H9 (cell line): ENCODE measurements at regions not wholly inside any gene's neighbourhood (a gene's known extent, or its start where the extent isn't known, plus 50 kb on each side); places are given as distances from the start of the nearest gene placed in this dataset.
"Not testable (repeated sequence)": the region's sequence is repeated elsewhere in the genome, so short reads cannot be mapped to it uniquely, and the experiment has no call there.

ENCODE experiments used
- DNase-seq: peaks from one replicate; pipeline ENCODE4 v3.0.0-alpha.2; 2017
- H2AFZ ChIP-seq: one replicate; pipeline ENCODE4 v1.6.1; 2013; ENCODE audit warnings: mild to moderate bottlenecking, low read length, control low read depth, moderate library complexity
- H2AK5ac ChIP-seq: 2 replicates; pipeline ENCODE4 v1.6.1; 2013; ENCODE audit warnings: low read length, control low read depth, mixed read lengths; ENCODE audit not compliant: insufficient read length
- H2BK120ac ChIP-seq: one replicate; pipeline ENCODE4 v1.6.1; 2013; ENCODE audit warnings: low read depth, mild to moderate bottlenecking, low read length, control low read depth, inconsistent platforms; ENCODE audit not compliant: poor library complexity, severe bottlenecking
- H2BK12ac ChIP-seq: 2 replicates; pipeline ENCODE4 v1.6.1; 2013; ENCODE audit warnings: low read length, control low read depth, mixed read lengths, low read depth; ENCODE audit not compliant: insufficient read length
- H2BK15ac ChIP-seq: 2 replicates; pipeline ENCODE4 v1.6.1; 2013; ENCODE audit warnings: low read depth, low read length, control low read depth
- H2BK20ac ChIP-seq: one replicate; pipeline ENCODE4 v1.6.1; 2013; ENCODE audit warnings: low read depth, mild to moderate bottlenecking, low read length, control low read depth, inconsistent platforms; ENCODE audit not compliant: poor library complexity, severe bottlenecking
- H2BK5ac ChIP-seq: 2 replicates; pipeline ENCODE4 v1.6.1; 2013; ENCODE audit warnings: low read length, control low read depth, mixed read lengths; ENCODE audit not compliant: insufficient read length
- H3K14ac ChIP-seq: 2 replicates; pipeline ENCODE4 v1.6.1; 2013; ENCODE audit warnings: low read length, control low read depth; ENCODE audit not compliant: insufficient read depth
- H3K18ac ChIP-seq: 2 replicates; pipeline ENCODE4 v1.6.1; 2013; ENCODE audit warnings: low read depth, mild to moderate bottlenecking, mixed read lengths, low read length, control low read depth; ENCODE audit not compliant: insufficient read length
- H3K23ac ChIP-seq: 2 replicates; pipeline ENCODE4 v1.6.1; 2013; ENCODE audit warnings: low read length, control low read depth, mixed read lengths, low read depth; ENCODE audit not compliant: insufficient read length
- H3K23me2 ChIP-seq: 2 replicates; pipeline ENCODE4 v1.6.1; 2013; ENCODE audit warnings: low read depth, mild to moderate bottlenecking, mixed read lengths, low read length, control low read depth; ENCODE audit not compliant: insufficient read length, poor library complexity, severe bottlenecking
- H3K27ac ChIP-seq: 2 replicates; pipeline ENCODE4 v1.5.1; 2013; ENCODE audit warnings: low read length, control low read depth, mixed read lengths, low read depth; ENCODE audit not compliant: insufficient read length
- H3K27me3 ChIP-seq: 2 replicates; pipeline ENCODE4 v1.6.1; 2013; ENCODE audit warnings: low read length, control low read depth, inconsistent platforms; ENCODE audit not compliant: insufficient read depth
- H3K4ac ChIP-seq: 2 replicates; pipeline ENCODE4 v1.6.1; 2013; ENCODE audit warnings: low read depth, mild to moderate bottlenecking, control low read depth, inconsistent platforms, low read length, moderate library complexity
- H3K4me1 ChIP-seq: 2 replicates; pipeline ENCODE4 v1.6.1; 2013; ENCODE audit warnings: low read length, control low read depth, inconsistent platforms; ENCODE audit not compliant: insufficient read depth
- H3K4me2 ChIP-seq: 2 replicates; pipeline ENCODE4 v1.6.1; 2013; ENCODE audit warnings: low read length, control low read depth, mixed read lengths; ENCODE audit not compliant: insufficient read length, insufficient read depth
- H3K56ac ChIP-seq: 2 replicates; pipeline ENCODE4 v1.6.1; 2013; ENCODE audit warnings: low read depth, mild to moderate bottlenecking, mixed read lengths, low read length, control low read depth; ENCODE audit not compliant: insufficient read length
- H3K79me1 ChIP-seq: 2 replicates; pipeline ENCODE4 v1.6.1; 2013; ENCODE audit warnings: low read depth, mild to moderate bottlenecking, moderate library complexity, low read length, control low read depth, inconsistent platforms; ENCODE audit not compliant: insufficient read depth, poor library complexity, severe bottlenecking
- H3K79me2 ChIP-seq: 2 replicates; pipeline ENCODE4 v1.6.1; 2013; ENCODE audit warnings: low read length, control low read depth, inconsistent platforms; ENCODE audit not compliant: insufficient read depth
- H3K9ac ChIP-seq: 2 replicates; pipeline ENCODE4 v1.6.1; 2013; ENCODE audit warnings: low read length, control low read depth, mixed read lengths; ENCODE audit not compliant: insufficient read length; ENCODE audit errors: extremely low read depth
- H3K9me3 ChIP-seq: one replicate; pipeline ENCODE4 v1.6.1; 2013; ENCODE audit warnings: low read depth, low read length, inconsistent platforms; ENCODE audit not compliant: control insufficient read depth
- H3T11ph ChIP-seq: one replicate; pipeline ENCODE4 v1.6.1; 2013; ENCODE audit warnings: mild to moderate bottlenecking, low read length, control low read depth, inconsistent platforms
- H4K20me1 ChIP-seq: one replicate; pipeline ENCODE4 v1.6.1; 2013; ENCODE audit not compliant: control insufficient read depth, insufficient read length, insufficient read depth
- H4K5ac ChIP-seq: 2 replicates; pipeline ENCODE4 v1.6.1; 2013; ENCODE audit warnings: low read depth, mild to moderate bottlenecking, mixed read lengths, low read length, control low read depth; ENCODE audit not compliant: insufficient read length
- H4K8ac ChIP-seq: replicated peaks from 2 replicates; pipeline ENCODE4 v1.6.1; 2013; ENCODE audit warnings: low read length, control low read depth, mixed read lengths, low read depth; ENCODE audit not compliant: insufficient read length
- H4K91ac ChIP-seq: 2 replicates; pipeline ENCODE4 v1.6.1; 2013; ENCODE audit warnings: low read depth, mild to moderate bottlenecking, moderate library complexity, mixed read lengths, low read length, control low read depth; ENCODE audit not compliant: insufficient read length
- H3K27ac Mint-ChIP-seq, 3 experiments: 2 replicates in 2 of 3; 3 replicates in 1 of 3; pipeline ENCODE4 v1.8.0; 2020 to 2021; ENCODE audit warnings: mixed read lengths in 3 of 3, mild to moderate bottlenecking in 1 of 3, moderate library complexity in 1 of 3
- H3K27me3 Mint-ChIP-seq: 2 replicates; pipeline ENCODE4 v1.8.0; 2021; ENCODE audit warnings: low read depth, mild to moderate bottlenecking, moderate library complexity, mixed read lengths
- H3K36me3 Mint-ChIP-seq, 3 experiments: 2 replicates in 2 of 3; 3 replicates in 1 of 3; pipeline ENCODE4 v1.8.0; 2020 to 2021; ENCODE audit warnings: low read depth in 3 of 3, mixed read lengths in 3 of 3; ENCODE audit not compliant: insufficient read depth in 1 of 3
- H3K4me1 Mint-ChIP-seq, 2 experiments: 2 replicates each; pipeline ENCODE4 v1.8.0; 2020; ENCODE audit warnings: mixed read lengths in 2 of 2
- H3K4me3 Mint-ChIP-seq, 2 experiments: 2 replicates in 1 of 2; 3 replicates in 1 of 2; pipeline ENCODE4 v1.8.0; 2020 to 2021; ENCODE audit warnings: mild to moderate bottlenecking in 2 of 2, mixed read lengths in 2 of 2, moderate library complexity in 1 of 2
- H3K9me3 Mint-ChIP-seq, 2 experiments: 2 replicates in 1 of 2; 3 replicates in 1 of 2; pipeline ENCODE4 v1.8.0; 2020; ENCODE audit warnings: mild to moderate bottlenecking in 2 of 2, mixed read lengths in 2 of 2, moderate library complexity in 1 of 2
- CTCF ChIP-seq: fragments of 200-600 bp; sonication (generic); conservative IDR thresholded peaks from 3 replicates; pipeline ENCODE4 v1.8.0; 2021; ENCODE audit warnings: antibody characterized with exemption, mild to moderate bottlenecking
- WGBS: extraction: QIAGEN DNeasy Blood & Tissue Kit; methylation state at CpG from one replicate; pipeline ENCODE4 v1.1.7; 2013; ENCODE audit warnings: missing lambda C conversion rate, low lambda C conversion rate, mixed read lengths; ENCODE audit not compliant: insufficient read length; ENCODE audit errors: extremely low coverage; 5-methylcytosine and 5-hydroxymethylcytosine counted together

- Histone ChIP-seq H3K9ac (no peak overlapping the region), H3K4me1 (no peaks in the 10 kb centered on the region), H3K4ac (no peak overlapping the region), H2AK5ac (no peak overlapping the region), H4K5ac (no peak overlapping the region), H4K91ac (no peak overlapping the region), H3K56ac (no peak overlapping the region), H3K27ac (no peak overlapping the region), H2BK12ac (no peak overlapping the region), H2BK120ac (no peak overlapping the region), H2BK20ac (no peak overlapping the region), H3K9me3 (peaks cover 41% of the 10 kb centered on the region), H3K23ac (no peak overlapping the region), H3K79me2 (no peaks in the 10 kb centered on the region), H3K23me2 (no peaks in the 10 kb centered on the region), H4K8ac (no peak overlapping the region), H3K27me3 (no peaks in the 10 kb centered on the region), H3K79me1 (no peaks in the 10 kb centered on the region), H2AFZ (no peak overlapping the region), H3K18ac (no peak overlapping the region), H2BK5ac (no peak overlapping the region), H3K4me2 (no peak overlapping the region), H3T11ph (no peak overlapping the region), H2BK15ac (no peak overlapping the region), H3K14ac (no peak overlapping the region), H4K20me1 (no peaks in the 10 kb centered on the region)
- Mint-ChIP-seq H3K27me3 (no peaks in the 10 kb centered on the region; the same call in 1 of the 2 replicates), H3K9me3 (peaks cover 75 to 79% of the 10 kb centered on the region in 2 experiments), H3K36me3 (peaks cover 2 to 14% (median 8%) of the 10 kb centered on the region in 3 experiments), H3K4me3 (no peak overlapping the region), H3K4me1 (no peaks in the 10 kb centered on the region), H3K27ac (no peak overlapping the region)
- no peak for TF ChIP-seq CTCF
- no peak for DNase-seq
- WGBS = no CpG with 5 or more reads among the region's 35 CpGs
Observed at GRCh38 chr11:49851971-49852389, 100.2 kb upstream of the OR4C13 start.

GRCh38 chr11:49888875-49889274 is 63.3 kb upstream of the OR4C13 start:
- H3K9me3 ChIP-seq = peaks cover 30% of the 10 kb centered on the region
- peaks cover 74 to 88% of the 10 kb centered on the region in 2 experiments for H3K9me3 Mint-ChIP-seq
- WGBS = no CpG with 5 or more reads among the region's 6 CpGs

More at GRCh38 chr11:49888875-49889274, 63.3 kb upstream of the OR4C13 start:
- not testable (repeated sequence) for H3K18ac ChIP-seq, H3K56ac ChIP-seq, H3K27ac Mint-ChIP-seq, H3K23me2 ChIP-seq, H3K4me1 Mint-ChIP-seq, H2AK5ac ChIP-seq, H3K9ac ChIP-seq, DNase-seq, H3K23ac ChIP-seq, H3T11ph ChIP-seq, H2BK5ac ChIP-seq, H4K91ac ChIP-seq, H3K27me3 ChIP-seq, H4K8ac ChIP-seq, H3K4ac ChIP-seq, H3K79me2 ChIP-seq, H3K14ac ChIP-seq, H4K20me1 ChIP-seq, H2BK12ac ChIP-seq, H3K27ac ChIP-seq, H2BK20ac ChIP-seq, H4K5ac ChIP-seq, H3K4me1 ChIP-seq, H2AFZ ChIP-seq, H2BK15ac ChIP-seq, H2BK120ac ChIP-seq, H3K79me1 ChIP-seq, H3K4me3 Mint-ChIP-seq, H3K27me3 Mint-ChIP-seq, H3K4me2 ChIP-seq
- H3K36me3 Mint-ChIP-seq = peaks cover 4 to 15% (median 8%) of the 10 kb centered on the region in 3 experiments; a peak in 6 of 7 replicates
